SK-N-SH (cell line): ENCODE measurements at regions not wholly inside any gene's neighbourhood (a gene's known extent, or its start where the extent isn't known, plus 50 kb on each side); places are given as distances from the start of the nearest gene placed in this dataset.

Experiments
- CTCF ChIA-PET: fragments of 300-600, 350-600 bp; formaldehyde crosslinking; extraction: SDS; loops from one replicate; lab custom pipeline; 2021; lab: Yijun Ruan, JAX
- POLR2A ChIA-PET: fragments of 350-600 bp; sonication (Branson Sonifier 250); formaldehyde crosslinking; extraction: SDS; loops from one replicate; lab custom pipeline; 2020; ENCODE audit warnings: antibody characterized with exemption, inconsistent platforms; lab: Yijun Ruan, JAX
- DNase-seq: peaks from one replicate; pipeline ENCODE4 v3.0.0; 2012
- H2AFZ ChIP-seq: fragments of 200-600 bp; sonication (generic); 2 replicates; pipeline ENCODE4 v1.8.1; 2016; ENCODE audit warnings: antibody characterized with exemption, mild to moderate bottlenecking, low read depth
- H3F3A ChIP-seq: fragments of 200-600 bp; sonication (generic); replicated peaks from 2 replicates; pipeline ENCODE3; 2016; ENCODE audit warnings: antibody characterized with exemption, mild to moderate bottlenecking; ENCODE audit not compliant: insufficient read depth
- H3K27ac ChIP-seq, 2 experiments: fragments of 200-500 bp in 1 of 2; fragments of 200-600 bp in 1 of 2; sonication (Bioruptor generic) in 1 of 2; sonication (generic), shearing (Covaris generic) in 1 of 2; 2 replicates each; pipeline versions ENCODE4 v1.5.1 to v1.6.1; 2014 to 2016; ENCODE audit warnings: low read depth in 2 of 2, inconsistent platforms in 1 of 2, low read length in 1 of 2, mild to moderate bottlenecking in 1 of 2, mixed read lengths in 1 of 2
- H3K27me3 ChIP-seq: fragments of 200-600 bp; sonication (generic), shearing (Covaris generic); 2 replicates; pipeline ENCODE4 v1.6.1; 2016; ENCODE audit warnings: mixed run types; ENCODE audit not compliant: insufficient read depth
- H3K36me3 ChIP-seq, 2 experiments: fragments of 200-500 bp in 1 of 2; fragments of 200-600 bp in 1 of 2; sonication (Bioruptor generic) in 1 of 2; sonication (generic) in 1 of 2; replicated peaks in 1 of 2; 2 replicates each; pipeline versions ENCODE3 to v1.5.1; 2014 to 2016; ENCODE audit warnings: low read length in 1 of 2, mild to moderate bottlenecking in 1 of 2; ENCODE audit not compliant: insufficient read depth in 2 of 2, control insufficient read depth in 1 of 2
- H3K4me1 ChIP-seq, 2 experiments: fragments of 200-500 bp in 1 of 2; fragments of 200-600 bp in 1 of 2; sonication (Bioruptor generic) in 1 of 2; sonication (generic), shearing (Covaris generic) in 1 of 2; 2 replicates each; pipeline versions ENCODE4 v1.5.1 to v1.6.1; 2014 to 2016; ENCODE audit warnings: low read depth in 1 of 2, low read length in 1 of 2, mixed run types in 1 of 2; ENCODE audit not compliant: insufficient read depth in 2 of 2, control insufficient read depth in 1 of 2
- H3K4me2 ChIP-seq: fragments of 200-600 bp; sonication (generic), shearing (Covaris generic); 2 replicates; pipeline ENCODE4 v1.6.1; 2017; ENCODE audit warnings: mixed run types
- H3K4me3 ChIP-seq, 2 experiments: fragments of 200-500 bp in 1 of 2; fragments of 200-600 bp in 1 of 2; sonication (Bioruptor generic) in 1 of 2; sonication (generic), shearing (Covaris generic) in 1 of 2; 2 replicates each; pipeline versions ENCODE4 v1.5.1 to v1.8.1; 2014 to 2016; ENCODE audit warnings: low read depth in 2 of 2, inconsistent platforms in 1 of 2, low read length in 1 of 2, mild to moderate bottlenecking in 1 of 2, mixed read lengths in 1 of 2, moderate library complexity in 1 of 2
- H3K79me2 ChIP-seq: fragments of 200-600 bp; sonication (generic); 2 replicates; pipeline ENCODE4 v1.8.1; 2017; ENCODE audit warnings: mild to moderate bottlenecking; ENCODE audit not compliant: insufficient read depth
- H3K9ac ChIP-seq: fragments of 200-600 bp; sonication (generic); 2 replicates; pipeline ENCODE4 v1.6.1; 2017; ENCODE audit warnings: mixed run types
- H3K9me2 ChIP-seq: fragments of 200-600 bp; sonication (generic); 2 replicates; pipeline ENCODE4 v1.6.1; 2017; ENCODE audit warnings: mixed run types
- H3K9me3 ChIP-seq: fragments of 200-600 bp; sonication (generic); 2 replicates; pipeline ENCODE4 v1.6.1; 2017; ENCODE audit warnings: mixed run types, mild to moderate bottlenecking, moderate library complexity
- H4K20me1 ChIP-seq: fragments of 200-600 bp; sonication (generic); 2 replicates; pipeline ENCODE4 v1.6.1; 2017; ENCODE audit warnings: mild to moderate bottlenecking, mixed run types; ENCODE audit not compliant: insufficient read depth
- CHD2 ChIP-seq: fragments of 150-350 bp; IDR thresholded peaks from 2 replicates; pipeline ENCODE4 v1.6.1; 2018; ENCODE audit warnings: low read length; ENCODE audit not compliant: partially characterized antibody
- EP300 ChIP-seq, 2 experiments: IDR thresholded peaks; 2 replicates each; pipeline versions ENCODE4 v1.4.0 to v1.6.1; 2012; ENCODE audit warnings: borderline replicate concordance in 1 of 2, low read depth in 1 of 2, low read length in 1 of 2
- FOSL2 ChIP-seq: IDR thresholded peaks from 2 replicates; pipeline ENCODE4 v1.4.0; 2012; ENCODE audit warnings: low read depth, mild to moderate bottlenecking, moderate library complexity, borderline replicate concordance
- FOXJ3 ChIP-seq: sonication (generic); formaldehyde crosslinking; IDR thresholded peaks from 2 replicates; pipeline ENCODE4 v1.5.1; 2020; ENCODE audit warnings: mild to moderate bottlenecking, missing genetic modification reagents
- GATA2 ChIP-seq: sonication (generic); formaldehyde crosslinking; IDR thresholded peaks from 2 replicates; pipeline ENCODE4 v1.5.0; 2020; ENCODE audit warnings: mild to moderate bottlenecking, missing genetic modification reagents
- JUND ChIP-seq: IDR thresholded peaks from 2 replicates; pipeline ENCODE4 v1.4.0; 2012
- MEF2A ChIP-seq: IDR thresholded peaks from 2 replicates; pipeline ENCODE4 v1.4.0; 2012; ENCODE audit warnings: low read depth, borderline replicate concordance
- NFIC ChIP-seq: IDR thresholded peaks from 2 replicates; pipeline ENCODE4 v1.4.0; 2012; ENCODE audit warnings: borderline replicate concordance
- POLR2AphosphoS5 ChIP-seq: IDR thresholded peaks from 2 replicates; pipeline ENCODE4 v1.6.1; 2012; ENCODE audit warnings: low read depth, low read length
- RCOR1 ChIP-seq: fragments of 150-350 bp; IDR thresholded peaks from 2 replicates; pipeline ENCODE4 v1.6.1; 2017; ENCODE audit warnings: antibody characterized with exemption, low read length
- SIN3A ChIP-seq: IDR thresholded peaks from 2 replicates; pipeline ENCODE4 v1.6.1; 2012; ENCODE audit warnings: low read depth, mild to moderate bottlenecking, low read length, moderate library complexity, borderline replicate concordance
- TAF1 ChIP-seq: IDR thresholded peaks from 2 replicates; pipeline ENCODE4 v1.6.1; 2012; ENCODE audit warnings: low read depth, mild to moderate bottlenecking, low read length, moderate library complexity, borderline replicate concordance
- TCF12 ChIP-seq: IDR thresholded peaks from 2 replicates; pipeline ENCODE4 v1.4.0; 2012
- TEAD4 ChIP-seq: IDR thresholded peaks from 2 replicates; pipeline ENCODE4 v1.4.0; 2012; ENCODE audit warnings: mild to moderate bottlenecking, borderline replicate concordance; ENCODE audit not compliant: insufficient read depth
- WGBS: methylation state at CpG from one replicate; pipeline ENCODE4 v1.1.6; 2017; ENCODE audit warnings: low lambda C conversion rate; 5-methylcytosine and 5-hydroxymethylcytosine counted together
- TF ChIP-seq, protein P1 (sequence below): fragments of 200-600 bp; sonication (generic); IDR thresholded peaks from 2 replicates; pipeline ENCODE4 v1.6.1; 2017; ENCODE audit warnings: antibody characterized with exemption, mild to moderate bottlenecking, moderate library complexity
- TF ChIP-seq, protein P2 (sequence below): IDR thresholded peaks from 2 replicates; pipeline ENCODE4; 2012
- TF ChIP-seq, protein P3 (sequence below): IDR thresholded peaks from 2 replicates; pipeline ENCODE4 v1.6.1; 2012; ENCODE audit warnings: mild to moderate bottlenecking, low read depth, low read length, moderate library complexity
- TF ChIP-seq, protein P4 (sequence below): fragments of 150-350 bp; IDR thresholded peaks from 2 replicates; pipeline ENCODE4 v1.6.1; 2016; ENCODE audit warnings: mild to moderate bottlenecking, low read depth, low read length
- TF ChIP-seq, protein P5 (sequence below): IDR thresholded peaks from 2 replicates; pipeline ENCODE4 v1.4.0; 2012; ENCODE audit warnings: low read depth

DNA sequence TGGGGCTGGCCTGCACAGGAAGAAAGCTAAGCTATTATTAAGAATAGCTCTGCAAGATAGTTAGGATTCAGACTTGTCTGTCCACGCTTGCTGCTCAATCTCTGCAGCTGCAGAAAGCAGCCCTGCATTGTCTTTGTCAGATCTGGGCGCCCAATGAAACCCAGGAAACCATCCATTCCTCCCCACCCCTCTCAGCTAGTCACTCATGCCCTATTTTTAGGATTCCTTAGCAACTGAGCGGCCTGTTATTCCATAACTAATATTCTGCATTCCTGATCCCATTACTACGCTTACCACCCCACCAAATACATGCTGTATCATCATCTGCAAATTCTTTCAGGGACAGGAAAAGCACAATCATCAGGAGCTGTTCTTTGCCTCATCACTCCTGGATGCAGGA, 52.9 kb upstream of the APC start:
- H3K9ac ChIP-seq: peak overlapping the region; percentile 49
- no peaks in the 10 kb centered on the region for H4K20me1 ChIP-seq
- DNase-seq: no peak
- no peaks in the 10 kb centered on the region for H3K79me2 ChIP-seq
- WGBS: 16% methylated on average over 4 of the region's 4 CpGs
- H2AFZ ChIP-seq: peak overlapping the region; percentile 82; the same call in 1 of the 2 replicates
- peaks cover 34% of the 10 kb centered on the region for H3F3A ChIP-seq
- CTCF ChIA-PET: interaction anchor here (0.8 to 1.4 kb wide), 4 partner anchors 9 to 72 kb away, joined by 3 to 5 read pairs (median 4); no protein-coding TSS in a partner anchor
- peak overlapping the region; percentile 34 to 85; a peak in 3 of 4 replicates for H3K27ac ChIP-seq
- no peaks in the 10 kb centered on the region for H3K9me2 ChIP-seq
- H3K4me3 ChIP-seq: no peak overlapping the region
- peaks cover 0 to 9% of the 10 kb centered on the region in 2 experiments; a peak in 3 of 4 replicates for H3K4me1 ChIP-seq
- peak overlapping the region; percentile 67 for H3K4me2 ChIP-seq
- POLR2A ChIA-PET: no interaction called here
- TF ChIP-seq, protein P1, sequence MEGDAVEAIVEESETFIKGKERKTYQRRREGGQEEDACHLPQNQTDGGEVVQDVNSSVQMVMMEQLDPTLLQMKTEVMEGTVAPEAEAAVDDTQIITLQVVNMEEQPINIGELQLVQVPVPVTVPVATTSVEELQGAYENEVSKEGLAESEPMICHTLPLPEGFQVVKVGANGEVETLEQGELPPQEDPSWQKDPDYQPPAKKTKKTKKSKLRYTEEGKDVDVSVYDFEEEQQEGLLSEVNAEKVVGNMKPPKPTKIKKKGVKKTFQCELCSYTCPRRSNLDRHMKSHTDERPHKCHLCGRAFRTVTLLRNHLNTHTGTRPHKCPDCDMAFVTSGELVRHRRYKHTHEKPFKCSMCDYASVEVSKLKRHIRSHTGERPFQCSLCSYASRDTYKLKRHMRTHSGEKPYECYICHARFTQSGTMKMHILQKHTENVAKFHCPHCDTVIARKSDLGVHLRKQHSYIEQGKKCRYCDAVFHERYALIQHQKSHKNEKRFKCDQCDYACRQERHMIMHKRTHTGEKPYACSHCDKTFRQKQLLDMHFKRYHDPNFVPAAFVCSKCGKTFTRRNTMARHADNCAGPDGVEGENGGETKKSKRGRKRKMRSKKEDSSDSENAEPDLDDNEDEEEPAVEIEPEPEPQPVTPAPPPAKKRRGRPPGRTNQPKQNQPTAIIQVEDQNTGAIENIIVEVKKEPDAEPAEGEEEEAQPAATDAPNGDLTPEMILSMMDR: no peak
- TF ChIP-seq SIN3A: no peak
- no peak for TF ChIP-seq TAF1
- TF ChIP-seq JUND: peak; percentile 36; the same call in 1 of the 2 replicates
- TF ChIP-seq, protein P2, sequence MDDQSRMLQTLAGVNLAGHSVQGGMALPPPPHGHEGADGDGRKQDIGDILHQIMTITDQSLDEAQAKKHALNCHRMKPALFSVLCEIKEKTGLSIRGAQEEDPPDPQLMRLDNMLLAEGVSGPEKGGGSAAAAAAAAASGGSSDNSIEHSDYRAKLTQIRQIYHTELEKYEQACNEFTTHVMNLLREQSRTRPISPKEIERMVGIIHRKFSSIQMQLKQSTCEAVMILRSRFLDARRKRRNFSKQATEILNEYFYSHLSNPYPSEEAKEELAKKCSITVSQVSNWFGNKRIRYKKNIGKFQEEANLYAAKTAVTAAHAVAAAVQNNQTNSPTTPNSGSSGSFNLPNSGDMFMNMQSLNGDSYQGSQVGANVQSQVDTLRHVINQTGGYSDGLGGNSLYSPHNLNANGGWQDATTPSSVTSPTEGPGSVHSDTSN: 0 out of 2 replicates have a peak, but pooled peaks have one; percentile 34
- no peak; the same call in 1 of the 2 replicates for TF ChIP-seq FOSL2
- peak; percentile 86; the same call in 1 of the 2 replicates for TF ChIP-seq MEF2A
- TF ChIP-seq CHD2: no peak
- TF ChIP-seq, protein P3, sequence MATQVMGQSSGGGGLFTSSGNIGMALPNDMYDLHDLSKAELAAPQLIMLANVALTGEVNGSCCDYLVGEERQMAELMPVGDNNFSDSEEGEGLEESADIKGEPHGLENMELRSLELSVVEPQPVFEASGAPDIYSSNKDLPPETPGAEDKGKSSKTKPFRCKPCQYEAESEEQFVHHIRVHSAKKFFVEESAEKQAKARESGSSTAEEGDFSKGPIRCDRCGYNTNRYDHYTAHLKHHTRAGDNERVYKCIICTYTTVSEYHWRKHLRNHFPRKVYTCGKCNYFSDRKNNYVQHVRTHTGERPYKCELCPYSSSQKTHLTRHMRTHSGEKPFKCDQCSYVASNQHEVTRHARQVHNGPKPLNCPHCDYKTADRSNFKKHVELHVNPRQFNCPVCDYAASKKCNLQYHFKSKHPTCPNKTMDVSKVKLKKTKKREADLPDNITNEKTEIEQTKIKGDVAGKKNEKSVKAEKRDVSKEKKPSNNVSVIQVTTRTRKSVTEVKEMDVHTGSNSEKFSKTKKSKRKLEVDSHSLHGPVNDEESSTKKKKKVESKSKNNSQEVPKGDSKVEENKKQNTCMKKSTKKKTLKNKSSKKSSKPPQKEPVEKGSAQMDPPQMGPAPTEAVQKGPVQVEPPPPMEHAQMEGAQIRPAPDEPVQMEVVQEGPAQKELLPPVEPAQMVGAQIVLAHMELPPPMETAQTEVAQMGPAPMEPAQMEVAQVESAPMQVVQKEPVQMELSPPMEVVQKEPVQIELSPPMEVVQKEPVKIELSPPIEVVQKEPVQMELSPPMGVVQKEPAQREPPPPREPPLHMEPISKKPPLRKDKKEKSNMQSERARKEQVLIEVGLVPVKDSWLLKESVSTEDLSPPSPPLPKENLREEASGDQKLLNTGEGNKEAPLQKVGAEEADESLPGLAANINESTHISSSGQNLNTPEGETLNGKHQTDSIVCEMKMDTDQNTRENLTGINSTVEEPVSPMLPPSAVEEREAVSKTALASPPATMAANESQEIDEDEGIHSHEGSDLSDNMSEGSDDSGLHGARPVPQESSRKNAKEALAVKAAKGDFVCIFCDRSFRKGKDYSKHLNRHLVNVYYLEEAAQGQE: no peak
- TF ChIP-seq, protein P4, sequence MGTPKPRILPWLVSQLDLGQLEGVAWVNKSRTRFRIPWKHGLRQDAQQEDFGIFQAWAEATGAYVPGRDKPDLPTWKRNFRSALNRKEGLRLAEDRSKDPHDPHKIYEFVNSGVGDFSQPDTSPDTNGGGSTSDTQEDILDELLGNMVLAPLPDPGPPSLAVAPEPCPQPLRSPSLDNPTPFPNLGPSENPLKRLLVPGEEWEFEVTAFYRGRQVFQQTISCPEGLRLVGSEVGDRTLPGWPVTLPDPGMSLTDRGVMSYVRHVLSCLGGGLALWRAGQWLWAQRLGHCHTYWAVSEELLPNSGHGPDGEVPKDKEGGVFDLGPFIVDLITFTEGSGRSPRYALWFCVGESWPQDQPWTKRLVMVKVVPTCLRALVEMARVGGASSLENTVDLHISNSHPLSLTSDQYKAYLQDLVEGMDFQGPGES: no peak
- TF ChIP-seq TEAD4: 0 out of 2 replicates have a peak, but pooled peaks have one; percentile 56
- peak; percentile 58 for TF ChIP-seq TCF12
- TF ChIP-seq, protein P5, sequence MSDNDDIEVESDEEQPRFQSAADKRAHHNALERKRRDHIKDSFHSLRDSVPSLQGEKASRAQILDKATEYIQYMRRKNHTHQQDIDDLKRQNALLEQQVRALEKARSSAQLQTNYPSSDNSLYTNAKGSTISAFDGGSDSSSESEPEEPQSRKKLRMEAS: 0 out of 2 replicates have a peak, but pooled peaks have one; percentile 28
- peak in 1 of 2 experiments; percentile 59; a peak in 1 of 4 replicates for TF ChIP-seq EP300 (IDR thresholded peaks at IDR 0.05; ENCODE audit: borderline replicate concordance in 1 of 2, low read depth in 1 of 2, low read length in 1 of 2)
- no peak for TF ChIP-seq POLR2AphosphoS5
- TF ChIP-seq FOXJ3: no peak
- TF ChIP-seq NFIC: peak; percentile 30; the same call in 1 of the 2 replicates
- no peak for TF ChIP-seq GATA2 (CRISPR knock-in tag)
- no peak for TF ChIP-seq RCOR1
- TF ChIP-seq, all 33 proteins: peak for 8
- Histone ChIP-seq H3K36me3 (no peaks in the 10 kb centered on the region), H3K9me3 (no peaks in the 10 kb centered on the region), H3K27me3 (no peaks in the 10 kb centered on the region)
